Heart left ventricle (tissue), 13 donors: ENCODE measurements at regions not wholly inside any gene's neighbourhood (a gene's known extent, or its start where the extent isn't known, plus 50 kb on each side); places are given as distances from the start of the nearest gene placed in this dataset.

ENCODE experiments used
- POLR2A ChIP-seq, 2 donors: fragments of 450-650 bp; IDR thresholded peaks; one replicate each; pipeline ENCODE4 v1.6.1; 2017; ENCODE audit warnings: antibody characterized with exemption in 2 of 2, mild to moderate bottlenecking in 2 of 2, moderate library complexity in 2 of 2
- TF ChIP-seq, protein P1 (sequence below), 12 donors: fragments of 200-600 bp; sonication (generic) in 4 of 12; IDR thresholded peaks; one replicate each; pipeline versions ENCODE4 v1.5.0 to v1.8.0; 2018 to 2022; ENCODE audit warnings: antibody characterized with exemption in 12 of 12, mild to moderate bottlenecking in 5 of 12
- donor health status: ischemic (EF 13 %, LVEDD 7.1; RV severe dilation, severe dysfunction).
- donor health status: DM: no; HTN: yes; CAD: no.
- donor health status: DM: no; HTN: no; CAD: no.
- donor health status: ischemic (EF 25% LVEDD 6.9; RV normal size, moderate dysfunction).
- donor health status: ischemic (EF 25% LVEDD 5.7; RV mildly dilated, moderate dysfunction).
- donor health status: ischemic (EF 35%, LVEDD 5.7; RV mildly dilated, moderate dysfunction).
- donor health status: nonischemic (EF 11% LVEDD 7.7; RV severe dilation, severe dysfunction).
- donor health status: DM: yes; HTN: yes; CAD: no.
- donor health status: PGD.
- donor health status: ischemic (EF 29% LVEDD 5.4; RV normal size, mild dysfunction).
- donor health status: nonischemic (EF 23%, LVEDD 6.1; RV moderate dilation, normal function).

DNA sequence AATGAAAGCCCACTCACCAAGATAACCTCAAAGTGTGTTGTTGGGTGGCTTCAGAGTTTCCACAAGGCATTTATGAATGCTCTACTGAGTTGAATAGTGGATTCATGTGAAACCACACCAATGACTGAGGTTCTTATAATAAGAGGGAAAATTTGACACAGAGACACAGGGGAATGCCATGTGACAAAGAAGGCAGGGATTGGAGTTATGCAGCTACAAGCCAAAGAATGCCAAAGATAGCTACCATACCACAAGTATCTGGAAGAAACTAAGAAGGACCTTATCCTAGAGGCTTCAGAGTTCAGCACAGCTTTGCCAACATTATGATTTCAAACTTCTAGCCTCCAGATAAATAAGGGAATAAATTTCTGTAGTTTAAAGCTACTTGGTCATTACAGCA lies 68.0 kb upstream of the PCDH15 start:
- TF ChIP-seq, protein P1, sequence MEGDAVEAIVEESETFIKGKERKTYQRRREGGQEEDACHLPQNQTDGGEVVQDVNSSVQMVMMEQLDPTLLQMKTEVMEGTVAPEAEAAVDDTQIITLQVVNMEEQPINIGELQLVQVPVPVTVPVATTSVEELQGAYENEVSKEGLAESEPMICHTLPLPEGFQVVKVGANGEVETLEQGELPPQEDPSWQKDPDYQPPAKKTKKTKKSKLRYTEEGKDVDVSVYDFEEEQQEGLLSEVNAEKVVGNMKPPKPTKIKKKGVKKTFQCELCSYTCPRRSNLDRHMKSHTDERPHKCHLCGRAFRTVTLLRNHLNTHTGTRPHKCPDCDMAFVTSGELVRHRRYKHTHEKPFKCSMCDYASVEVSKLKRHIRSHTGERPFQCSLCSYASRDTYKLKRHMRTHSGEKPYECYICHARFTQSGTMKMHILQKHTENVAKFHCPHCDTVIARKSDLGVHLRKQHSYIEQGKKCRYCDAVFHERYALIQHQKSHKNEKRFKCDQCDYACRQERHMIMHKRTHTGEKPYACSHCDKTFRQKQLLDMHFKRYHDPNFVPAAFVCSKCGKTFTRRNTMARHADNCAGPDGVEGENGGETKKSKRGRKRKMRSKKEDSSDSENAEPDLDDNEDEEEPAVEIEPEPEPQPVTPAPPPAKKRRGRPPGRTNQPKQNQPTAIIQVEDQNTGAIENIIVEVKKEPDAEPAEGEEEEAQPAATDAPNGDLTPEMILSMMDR (IDR thresholded peaks at IDR 0.05): no peak
- TF ChIP-seq POLR2A (IDR thresholded peaks at IDR 0.05): no peak
